Stomach (tissue), 4 donors: ENCODE measurements at regions not wholly inside any gene's neighbourhood (a gene's known extent, or its start where the extent isn't known, plus 50 kb on each side); places are given as distances from the start of the nearest gene placed in this dataset.

ENCODE experiments used
- CTCF ChIP-seq, 7 experiments: fragments of 450-650 bp in 4 of 7; fragments of 200-600 bp in 3 of 7; sonication (generic) in 3 of 7; IDR thresholded peaks; one replicate each; pipeline ENCODE4 v1.5.1; 2016 to 2019; ENCODE audit warnings: antibody characterized with exemption in 7 of 7, control low read depth in 2 of 7, mild to moderate bottlenecking in 1 of 7
- POLR2A ChIP-seq, 4 donors: fragments of 450-650 bp; IDR thresholded peaks; one replicate each; pipeline ENCODE4 v1.6.1; 2016; ENCODE audit warnings: antibody characterized with exemption in 4 of 4, control low read depth in 2 of 4, mild to moderate bottlenecking in 1 of 4, moderate library complexity in 1 of 4

GRCh38 chr17:14926073-14926472, 339.1 kb downstream of the PMP22 start:
- no peak for TF ChIP-seq CTCF (IDR thresholded peaks at IDR 0.05)
- no peak for TF ChIP-seq POLR2A (IDR thresholded peaks at IDR 0.05)
